ENCODE measurements at regions not wholly inside any gene's neighbourhood (a gene's known extent, or its start where the extent isn't known, plus 50 kb on each side); places are given as distances from the start of the nearest gene placed in this dataset.
"Not testable (repeated sequence)": the region's sequence is repeated elsewhere in the genome, so short reads cannot be mapped to it uniquely, and the experiment has no call there.

DNA sequence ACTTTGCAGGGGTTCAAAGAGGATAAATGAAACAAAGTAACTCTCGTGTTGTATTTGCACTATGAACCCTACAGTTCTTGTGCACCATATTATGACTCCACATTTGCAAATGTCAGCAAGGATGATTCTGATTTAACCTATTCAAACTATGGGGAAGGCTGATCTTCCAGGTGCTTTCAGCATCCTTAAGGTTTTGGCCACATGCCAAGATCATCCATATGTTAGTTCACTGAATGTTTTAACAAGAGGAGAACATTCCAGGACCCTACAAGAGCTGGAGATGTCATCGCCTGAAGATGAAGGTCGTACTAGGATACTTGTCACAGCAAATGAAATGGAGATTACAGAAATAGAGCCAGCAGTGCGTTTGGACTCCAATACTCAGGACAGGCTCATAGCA, 114.2 kb downstream of the DHRS2 start:
- DNase-seq, result no peak

- DNase-seq, result no peak
These were observed 115.5 kb downstream of the DHRS2 start for GRCh38 chr14:23751616-23752015.

DNA sequence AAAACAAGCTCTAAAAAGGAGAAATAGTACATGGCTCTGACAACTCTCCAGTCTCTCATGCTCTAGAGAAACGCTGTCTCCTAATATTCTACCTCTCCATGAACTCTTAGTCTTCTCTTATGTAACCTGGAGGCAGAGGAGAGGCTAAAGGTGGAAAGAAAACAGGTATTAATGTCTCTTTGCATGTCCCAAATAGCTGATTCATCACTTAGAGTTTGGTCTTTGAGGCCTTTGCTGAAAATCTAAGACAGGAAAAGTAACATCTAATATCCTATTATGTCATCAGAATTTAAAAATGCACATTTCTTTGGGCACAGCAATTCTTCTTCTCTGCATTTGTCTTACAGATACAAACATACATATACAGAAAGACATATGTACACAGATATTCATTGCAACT, 127.2 kb downstream of the DHRS2 start:
- no peak for DNase-seq

DNA sequence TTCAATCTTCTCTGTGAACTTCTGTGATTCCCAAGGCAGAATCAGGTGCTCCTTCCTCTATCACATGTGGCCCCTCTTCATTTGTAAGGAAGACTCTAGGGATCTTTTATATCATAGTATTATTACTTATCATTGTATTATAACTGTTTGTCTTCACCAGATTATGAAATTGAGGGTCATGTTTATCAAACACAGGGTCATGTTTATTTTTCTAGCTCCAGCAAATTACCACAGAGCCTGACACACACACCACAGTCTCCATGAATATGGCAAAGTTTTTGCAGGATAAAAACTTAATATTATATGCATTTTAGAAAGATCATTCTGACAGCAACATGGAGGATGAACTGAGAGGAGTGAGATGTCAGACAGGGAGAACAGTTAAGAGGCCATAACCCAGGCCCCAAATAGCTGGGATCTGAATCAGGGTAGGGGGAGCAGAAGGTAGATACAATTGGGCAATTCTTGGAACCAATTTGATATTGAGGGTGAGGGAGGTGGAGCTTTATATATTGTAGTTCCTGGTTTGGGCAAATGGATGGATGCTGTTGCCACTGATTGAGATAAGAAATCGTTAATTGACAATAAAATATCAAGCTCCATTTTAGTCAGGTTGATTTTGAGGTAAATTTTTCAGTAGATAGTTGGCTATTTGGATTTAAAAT, 130.7 kb downstream of the DHRS2 start:
- no peak for DNase-seq

GRCh38 chr14:23769221-23769728, 133.1 kb downstream of the DHRS2 start:
- DNase-seq, result not testable (repeated sequence)

DNA sequence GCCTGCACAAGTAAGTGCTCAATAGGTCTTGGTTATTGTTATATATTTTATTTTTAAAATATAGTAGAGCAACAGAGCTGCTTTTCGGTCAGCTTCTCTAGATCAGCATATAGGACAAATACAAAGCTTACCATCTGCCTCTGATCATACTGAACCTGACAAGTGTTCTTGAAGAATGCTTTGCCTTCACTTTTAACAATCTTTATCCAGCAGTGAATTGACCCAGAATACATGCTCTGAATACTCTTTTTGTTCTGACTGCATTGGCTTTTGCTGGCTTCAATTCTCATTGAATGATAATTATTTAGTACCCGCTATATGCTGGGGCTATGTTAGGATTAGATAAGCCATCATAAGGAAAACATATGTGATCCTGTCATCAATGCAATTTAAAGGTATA, 137.8 kb downstream of the DHRS2 start:
- DNase-seq, result no peak

GRCh38 chr14:23776296-23776695, 140.1 kb downstream of the DHRS2 start:
- DNase-seq, result no peak

DNA sequence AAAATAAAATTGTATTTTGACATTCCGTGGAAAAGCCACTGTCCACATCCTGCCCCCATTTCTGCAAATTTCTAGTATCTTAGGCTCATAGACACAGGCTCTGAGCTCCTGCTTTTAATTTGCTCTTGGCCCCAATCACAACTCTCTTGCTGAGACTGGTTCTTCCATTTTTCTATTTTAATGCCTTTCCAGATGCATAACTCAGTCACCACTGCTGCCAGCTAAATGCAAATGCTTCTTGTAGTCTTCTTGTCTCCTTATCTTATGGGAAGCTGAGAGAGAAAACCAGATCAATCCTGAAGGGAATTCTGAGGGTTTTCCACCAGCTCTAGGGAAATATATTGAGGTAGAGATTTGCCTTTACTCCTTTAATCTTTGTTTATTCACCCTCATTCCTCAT, 149.0 kb downstream of the DHRS2 start:
- DNase-seq, result no peak

GRCh38 chr14:23787436-23787835, 151.3 kb downstream of the DHRS2 start:
- DNase-seq, result no peak

GRCh38 chr14:23789696-23790095, 153.5 kb downstream of the DHRS2 start:
- DNase-seq, result no peak

- no peak for DNase-seq
These were observed 157.4 kb downstream of the DHRS2 start for GRCh38 chr14:23793532-23793931.

DNA sequence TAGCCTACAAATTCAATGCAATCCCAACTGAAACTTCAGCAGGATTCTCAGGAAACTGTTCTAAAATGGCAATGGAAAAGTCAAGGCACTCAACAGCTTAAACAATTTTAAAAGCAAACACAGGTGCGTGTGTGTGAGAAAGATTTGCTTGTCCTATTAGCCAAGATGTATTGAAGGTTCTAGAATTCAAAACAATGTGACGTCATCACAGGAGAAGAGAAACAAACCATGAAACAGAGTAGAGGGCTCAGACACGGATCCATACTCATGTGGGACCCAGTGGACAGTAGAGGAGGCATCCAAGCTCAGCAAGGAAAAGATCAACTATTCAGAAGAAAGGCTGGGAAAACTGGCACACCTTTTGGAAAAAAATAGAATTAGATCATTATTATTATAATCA, 152.8 kb upstream of the DHRS4 start:
- no peak for DNase-seq

DNA sequence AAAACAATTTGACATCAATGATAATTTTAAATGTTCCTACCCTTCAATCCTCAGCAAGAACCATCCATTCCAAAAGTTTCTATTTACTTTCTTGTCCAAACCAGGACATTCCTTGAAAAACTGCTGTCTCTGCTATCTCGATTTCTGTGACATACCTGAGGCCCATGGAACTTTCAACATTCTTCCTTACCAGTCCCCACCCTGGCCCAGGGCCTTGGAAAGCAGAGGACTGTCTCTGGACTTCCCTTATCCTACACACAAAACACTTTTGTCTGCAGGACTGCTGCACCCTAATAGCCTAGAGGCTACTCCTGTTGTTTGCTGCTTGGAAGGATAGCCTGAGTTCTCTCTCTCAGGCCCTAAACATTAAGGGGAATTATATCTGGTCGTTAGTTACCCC, 151.8 kb upstream of the DHRS4 start:
- no peak for DNase-seq

GRCh38 chr14:23804817-23805216, 148.8 kb upstream of the DHRS4 start:
- no peak for DNase-seq

- DNase-seq, result no peak
These were observed 147.8 kb upstream of the DHRS4 start for GRCh38 chr14:23805761-23806160.

GRCh38 chr14:23814527-23815256, 138.9 kb upstream of the DHRS4 start:
- no peak for DNase-seq

GRCh38 chr14:23816371-23816770, 137.2 kb upstream of the DHRS4 start:
- DNase-seq, result no peak

DNA sequence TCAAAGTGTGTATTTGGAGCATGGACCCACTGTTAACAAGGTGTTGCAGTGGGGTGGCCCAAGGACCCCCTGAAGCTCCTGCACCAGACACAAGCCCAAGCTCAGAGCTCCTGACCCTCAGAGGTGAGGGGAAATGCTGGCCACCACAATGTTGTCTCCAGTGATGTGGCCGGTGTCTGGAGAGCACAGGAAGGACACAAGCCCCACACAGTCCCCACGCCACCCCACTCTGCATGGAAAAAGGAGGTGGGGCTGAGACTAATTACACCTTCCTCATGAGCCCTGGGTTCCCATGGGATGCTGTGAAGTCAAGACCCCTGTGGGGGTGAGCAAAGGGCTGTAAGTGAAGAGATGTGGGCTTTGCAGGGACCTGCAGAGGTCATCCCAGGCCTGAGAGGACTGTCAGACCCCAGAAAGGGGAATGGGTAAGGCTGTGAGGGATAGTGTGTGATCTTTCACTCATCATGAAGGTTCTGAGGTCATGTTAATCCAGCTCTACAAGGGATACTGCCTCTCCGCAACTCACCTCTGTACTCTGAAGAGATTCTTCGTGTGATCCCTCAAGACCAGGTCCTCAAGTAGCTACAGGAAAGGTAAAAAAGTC, 136.3 kb upstream of the DHRS4 start:
- DNase-seq, result no peak

GRCh38 chr14:23827100-23827892, 126.3 kb upstream of the DHRS4 start:
- no peak for DNase-seq

GRCh38 chr14:23828001-23828400, 125.6 kb upstream of the DHRS4 start:
- DNase-seq, result no peak

GRCh38 chr14:23828616-23829015, 125.0 kb upstream of the DHRS4 start:
- no peak for DNase-seq

Data from nucleus accumbens (tissue), 56 donors.